K562 (cell line): ENCODE measurements at regions not wholly inside any gene's neighbourhood (a gene's known extent, or its start where the extent isn't known, plus 50 kb on each side); places are given as distances from the start of the nearest gene placed in this dataset.
A peak's percentile ranks its signal among the peaks of the same experiment; 100 is the strongest.

ENCODE experiments used
- AFF1 ChIP-seq, 2 experiments: fragments of 450-650 bp; IDR thresholded peaks; 2 replicates each; pipeline ENCODE4 v1.6.1; 2018; ENCODE audit warnings: mild to moderate bottlenecking in 2 of 2, low read depth in 1 of 2; ENCODE audit not compliant: partially characterized antibody in 2 of 2
- CREB3 ChIP-seq: fragments of 450-650 bp; conservative IDR thresholded peaks from 2 replicates; pipeline ENCODE4 v1.6.1; 2016; ENCODE audit warnings: missing genetic modification characterization, low read depth, mild to moderate bottlenecking, missing compliant biosample characterization, moderate library complexity
- E2F5 ChIP-seq: sonication (generic); formaldehyde crosslinking; IDR thresholded peaks from 2 replicates; pipeline ENCODE4 v1.8.0; 2022; ENCODE audit warnings: mild to moderate bottlenecking, missing genetic modification reagents
- FIP1L1 ChIP-seq: fragments of 200-400 bp; formaldehyde crosslinking; IDR thresholded peaks from 2 replicates; pipeline ENCODE4 v1.6.1; 2018; ENCODE audit warnings: mild to moderate bottlenecking, low read depth, low read length; ENCODE audit not compliant: poor library complexity, severe bottlenecking
- FOXA3 ChIP-seq, 2 experiments: fragments of 450-650 bp in 1 of 2; sonication (generic) in 1 of 2; formaldehyde crosslinking; IDR thresholded peaks in 1 of 2; conservative IDR thresholded peaks in 1 of 2; 2 replicates each; pipeline versions ENCODE4 v1.4.0 to v1.8.0; 2020 to 2022; ENCODE audit warnings: mild to moderate bottlenecking in 2 of 2, missing genetic modification reagents in 1 of 2
- FOXJ2 ChIP-seq: fragments of 200-800 bp; sonication (Bioruptor generic); IDR thresholded peaks from 2 replicates; pipeline ENCODE4 v1.6.1; 2016; ENCODE audit warnings: missing genetic modification characterization, missing compliant biosample characterization
- MEIS2 ChIP-seq: fragments of 450-650 bp; IDR thresholded peaks from 2 replicates; pipeline ENCODE4 v1.6.1; 2014; ENCODE audit warnings: mild to moderate bottlenecking; ENCODE audit not compliant: partially characterized antibody
- MIER1 ChIP-seq: fragments of 450-650 bp; IDR thresholded peaks from 2 replicates; pipeline ENCODE4 v1.6.1; 2016; ENCODE audit warnings: antibody characterized with exemption, mild to moderate bottlenecking, low read depth
- PHB2 ChIP-seq: fragments of 450-650 bp; IDR thresholded peaks from 2 replicates; pipeline ENCODE4 v1.6.1; 2017; ENCODE audit warnings: low read depth
- POLR2AphosphoS5 ChIP-seq: IDR thresholded peaks from 2 replicates; pipeline ENCODE4 v1.6.1; 2011; ENCODE audit warnings: mild to moderate bottlenecking, low read depth, low read length, moderate library complexity; ENCODE audit not compliant: control insufficient read depth, insufficient read depth
- SETDB1 ChIP-seq: IDR thresholded peaks from one replicate; pipeline ENCODE4 v1.6.1; 2012; ENCODE audit warnings: low read length, control low read depth, inconsistent platforms
- ZFX ChIP-seq: sonication (generic); formaldehyde crosslinking; IDR thresholded peaks from 2 replicates; pipeline ENCODE4 v1.8.0; 2022; ENCODE audit warnings: mild to moderate bottlenecking, missing genetic modification reagents, moderate library complexity
- ZNF184 ChIP-seq: sonication (generic); formaldehyde crosslinking; IDR thresholded peaks from 2 replicates; pipeline ENCODE4 v1.5.0; 2020; ENCODE audit warnings: missing genetic modification reagents
- ZNF232 ChIP-seq: sonication (generic); formaldehyde crosslinking; IDR thresholded peaks from 2 replicates; pipeline ENCODE4 v1.8.0; 2022; ENCODE audit warnings: mild to moderate bottlenecking, missing genetic modification reagents
- ZNF3 ChIP-seq: fragments of 250-450 bp; sonication (Bioruptor Pico); IDR thresholded peaks from 2 replicates; pipeline ENCODE4 v1.5.0; 2021; ENCODE audit warnings: mild to moderate bottlenecking, moderate library complexity
- TF ChIP-seq, protein P1 (sequence below): fragments of 450-650 bp; IDR thresholded peaks from 2 replicates; pipeline ENCODE4 v1.6.1; 2016; ENCODE audit warnings: mild to moderate bottlenecking
- TF ChIP-seq, protein P2 (sequence below): fragments of 250-450 bp; sonication (Bioruptor Pico); IDR thresholded peaks from 2 replicates; pipeline ENCODE4 v1.8.0; 2022; ENCODE audit warnings: moderate library complexity, mild to moderate bottlenecking, inconsistent platforms
- TF ChIP-seq, protein P3 (sequence below): sonication (generic); formaldehyde crosslinking; IDR thresholded peaks from 2 replicates; pipeline ENCODE4 v1.8.1; 2023; ENCODE audit warnings: mild to moderate bottlenecking, missing genetic modification reagents, moderate library complexity

- TF ChIP-seq AFF1 (IDR thresholded peaks at IDR 0.05; ENCODE audit: low read depth in 1 of 2, partially characterized antibody in 2 of 2): peak in 1 of 2 experiments; percentile 43
- TF ChIP-seq MEIS2: peak; percentile 54
- TF ChIP-seq, protein P1, sequence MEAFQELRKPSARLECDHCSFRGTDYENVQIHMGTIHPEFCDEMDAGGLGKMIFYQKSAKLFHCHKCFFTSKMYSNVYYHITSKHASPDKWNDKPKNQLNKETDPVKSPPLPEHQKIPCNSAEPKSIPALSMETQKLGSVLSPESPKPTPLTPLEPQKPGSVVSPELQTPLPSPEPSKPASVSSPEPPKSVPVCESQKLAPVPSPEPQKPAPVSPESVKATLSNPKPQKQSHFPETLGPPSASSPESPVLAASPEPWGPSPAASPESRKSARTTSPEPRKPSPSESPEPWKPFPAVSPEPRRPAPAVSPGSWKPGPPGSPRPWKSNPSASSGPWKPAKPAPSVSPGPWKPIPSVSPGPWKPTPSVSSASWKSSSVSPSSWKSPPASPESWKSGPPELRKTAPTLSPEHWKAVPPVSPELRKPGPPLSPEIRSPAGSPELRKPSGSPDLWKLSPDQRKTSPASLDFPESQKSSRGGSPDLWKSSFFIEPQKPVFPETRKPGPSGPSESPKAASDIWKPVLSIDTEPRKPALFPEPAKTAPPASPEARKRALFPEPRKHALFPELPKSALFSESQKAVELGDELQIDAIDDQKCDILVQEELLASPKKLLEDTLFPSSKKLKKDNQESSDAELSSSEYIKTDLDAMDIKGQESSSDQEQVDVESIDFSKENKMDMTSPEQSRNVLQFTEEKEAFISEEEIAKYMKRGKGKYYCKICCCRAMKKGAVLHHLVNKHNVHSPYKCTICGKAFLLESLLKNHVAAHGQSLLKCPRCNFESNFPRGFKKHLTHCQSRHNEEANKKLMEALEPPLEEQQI: no peak
- no peak for TF ChIP-seq FOXJ2 (tag)
- no peak for TF ChIP-seq SETDB1
- no peak for TF ChIP-seq POLR2AphosphoS5
- TF ChIP-seq ZNF232 (CRISPR knock-in tag): no peak
- no peak for TF ChIP-seq ZNF3 (CRISPR knock-in tag)
- no peak for TF ChIP-seq FOXA3 (CRISPR knock-in tag; conservative IDR thresholded peaks at IDR 0.05 in 1 of 2, IDR thresholded peaks at IDR 0.05 in 1 of 2)
- TF ChIP-seq, protein P2, sequence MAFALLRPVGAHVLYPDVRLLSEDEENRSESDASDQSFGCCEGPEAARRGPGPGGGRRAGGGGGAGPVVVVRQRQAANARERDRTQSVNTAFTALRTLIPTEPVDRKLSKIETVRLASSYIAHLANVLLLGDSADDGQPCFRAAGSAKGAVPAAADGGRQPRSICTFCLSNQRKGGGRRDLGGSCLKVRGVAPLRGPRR (CRISPR knock-in tag): no peak
- no peak for TF ChIP-seq CREB3 (tag)
- no peak for TF ChIP-seq ZFX (CRISPR knock-in tag)
- TF ChIP-seq FIP1L1: no peak
- TF ChIP-seq, protein P3, sequence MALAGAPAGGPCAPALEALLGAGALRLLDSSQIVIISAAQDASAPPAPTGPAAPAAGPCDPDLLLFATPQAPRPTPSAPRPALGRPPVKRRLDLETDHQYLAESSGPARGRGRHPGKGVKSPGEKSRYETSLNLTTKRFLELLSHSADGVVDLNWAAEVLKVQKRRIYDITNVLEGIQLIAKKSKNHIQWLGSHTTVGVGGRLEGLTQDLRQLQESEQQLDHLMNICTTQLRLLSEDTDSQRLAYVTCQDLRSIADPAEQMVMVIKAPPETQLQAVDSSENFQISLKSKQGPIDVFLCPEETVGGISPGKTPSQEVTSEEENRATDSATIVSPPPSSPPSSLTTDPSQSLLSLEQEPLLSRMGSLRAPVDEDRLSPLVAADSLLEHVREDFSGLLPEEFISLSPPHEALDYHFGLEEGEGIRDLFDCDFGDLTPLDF (CRISPR knock-in tag): no peak
- no peak for TF ChIP-seq PHB2
- peak; percentile 83; the same call in 1 of the 2 replicates for TF ChIP-seq MIER1
- no peak for TF ChIP-seq E2F5
- no peak for TF ChIP-seq ZNF184 (CRISPR knock-in tag)
Measured at GRCh38 chr1:36603461-36603860, 120.7 kb upstream of the CSF3R start (continued).
